BJ (cell line): ENCODE measurements at regions not wholly inside any gene's neighbourhood (a gene's known extent, or its start where the extent isn't known, plus 50 kb on each side); places are given as distances from the start of the nearest gene placed in this dataset.

Source experiments
- CTCF ChIA-PET: fragments of 350-600 bp; formaldehyde crosslinking; extraction: SDS; loops from one replicate; lab custom pipeline; 2021; ENCODE audit warnings: antibody characterized with exemption, inconsistent platforms; lab: Yijun Ruan, JAX
- POLR2A ChIA-PET: fragments of 300-600 bp; sonication (Branson Sonifier 250); formaldehyde crosslinking; extraction: SDS; loops from one replicate; lab custom pipeline; 2021; ENCODE audit warnings: antibody characterized with exemption; lab: Charles Lee
- DNase-seq: peaks from one replicate; pipeline ENCODE4 v3.0.0-alpha.2; 2011; ENCODE audit warnings: low read depth
- H3K27me3 ChIP-seq: 2 replicates; pipeline ENCODE4 v1.6.0; 2011; ENCODE audit warnings: low read length; ENCODE audit not compliant: control insufficient read depth, insufficient read depth
- H3K36me3 ChIP-seq: 2 replicates; pipeline ENCODE4 v1.5.1; 2011; ENCODE audit warnings: low read length; ENCODE audit not compliant: control insufficient read depth, insufficient read depth
- H3K4me3 ChIP-seq: 2 replicates; pipeline ENCODE4 v1.5.1; 2011; ENCODE audit warnings: low read depth, mild to moderate bottlenecking, control low read depth, low read length
- TF ChIP-seq, protein P1 (sequence below): IDR thresholded peaks from 2 replicates; pipeline ENCODE4 v1.5.1; 2011; ENCODE audit warnings: low read depth, mild to moderate bottlenecking, control low read depth, inconsistent platforms, low read length, moderate library complexity; ENCODE audit not compliant: insufficient read depth

DNA sequence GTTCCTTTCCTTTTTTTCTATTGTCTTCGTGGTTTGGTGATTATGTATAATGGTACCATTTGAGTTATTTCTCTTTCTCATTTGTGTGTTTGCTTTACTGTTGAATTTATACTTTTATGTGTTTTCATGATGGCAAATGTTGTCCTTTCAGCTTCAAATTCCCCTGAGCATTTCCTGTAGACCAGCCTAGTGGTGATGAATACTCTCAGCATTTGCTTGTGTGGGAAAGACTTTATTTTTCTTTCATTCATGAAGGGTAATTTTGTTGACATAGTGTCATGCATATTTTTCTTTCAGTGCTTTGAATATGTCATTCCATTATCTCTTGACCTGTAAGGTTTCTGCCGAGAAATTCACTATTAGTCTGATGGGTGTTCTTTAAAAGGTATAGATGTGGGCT is 166.6 kb upstream of the GORAB start:
- POLR2A ChIA-PET, result no interaction called here

GRCh38 chr1:170366980-170367379 is 165.0 kb upstream of the GORAB start:
- no peak for DNase-seq
- TF ChIP-seq, protein P1, sequence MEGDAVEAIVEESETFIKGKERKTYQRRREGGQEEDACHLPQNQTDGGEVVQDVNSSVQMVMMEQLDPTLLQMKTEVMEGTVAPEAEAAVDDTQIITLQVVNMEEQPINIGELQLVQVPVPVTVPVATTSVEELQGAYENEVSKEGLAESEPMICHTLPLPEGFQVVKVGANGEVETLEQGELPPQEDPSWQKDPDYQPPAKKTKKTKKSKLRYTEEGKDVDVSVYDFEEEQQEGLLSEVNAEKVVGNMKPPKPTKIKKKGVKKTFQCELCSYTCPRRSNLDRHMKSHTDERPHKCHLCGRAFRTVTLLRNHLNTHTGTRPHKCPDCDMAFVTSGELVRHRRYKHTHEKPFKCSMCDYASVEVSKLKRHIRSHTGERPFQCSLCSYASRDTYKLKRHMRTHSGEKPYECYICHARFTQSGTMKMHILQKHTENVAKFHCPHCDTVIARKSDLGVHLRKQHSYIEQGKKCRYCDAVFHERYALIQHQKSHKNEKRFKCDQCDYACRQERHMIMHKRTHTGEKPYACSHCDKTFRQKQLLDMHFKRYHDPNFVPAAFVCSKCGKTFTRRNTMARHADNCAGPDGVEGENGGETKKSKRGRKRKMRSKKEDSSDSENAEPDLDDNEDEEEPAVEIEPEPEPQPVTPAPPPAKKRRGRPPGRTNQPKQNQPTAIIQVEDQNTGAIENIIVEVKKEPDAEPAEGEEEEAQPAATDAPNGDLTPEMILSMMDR, result no peak

More for the DNA sequence above, 166.6 kb upstream of the GORAB start:
- TF ChIP-seq, protein P1, result no peak
- Histone ChIP-seq H3K36me3 (no peaks in the 10 kb centered on the region), H3K27me3 (no peaks in the 10 kb centered on the region), H3K4me3 (no peak overlapping the region)
- DNase-seq, result no peak
- CTCF ChIA-PET, result no interaction called here

GRCh38 chr1:170367615-170368014 is 164.4 kb upstream of the GORAB start:
- no peaks in the 10 kb centered on the region for H3K27me3 ChIP-seq

More at GRCh38 chr1:170366980-170367379, 165.0 kb upstream of the GORAB start:
- Histone ChIP-seq H3K36me3 (no peaks in the 10 kb centered on the region), H3K4me3 (no peak overlapping the region), H3K27me3 (no peaks in the 10 kb centered on the region)
- POLR2A ChIA-PET, result no interaction called here
- CTCF ChIA-PET, result no interaction called here

DNA sequence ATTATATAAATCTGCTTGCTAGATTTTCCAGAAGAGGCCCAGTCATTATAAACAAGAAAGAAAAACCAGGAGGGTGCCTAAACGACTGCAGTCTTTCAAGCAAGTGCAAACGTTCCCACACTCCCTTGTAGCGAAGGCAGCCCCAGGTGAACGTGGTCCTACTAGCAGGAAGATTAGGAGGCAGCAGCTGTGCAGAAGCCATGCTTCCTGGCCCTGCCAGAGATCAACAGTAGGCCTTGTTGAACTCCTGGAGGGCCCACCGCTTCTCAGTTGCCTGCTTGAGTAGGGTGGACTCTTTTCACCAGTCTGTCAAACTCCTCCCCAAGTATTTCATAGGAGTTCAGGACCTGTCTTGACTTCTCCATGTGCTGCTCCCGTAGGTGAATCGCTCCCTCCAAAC is 163.0 kb upstream of the GORAB start:
- ChIA-PET CTCF (no interaction called here), POLR2A (no interaction called here)
- no peaks in the 10 kb centered on the region for H3K36me3 ChIP-seq

More at GRCh38 chr1:170367615-170368014, 164.4 kb upstream of the GORAB start:
- TF ChIP-seq, protein P1, result no peak
- H3K4me3 ChIP-seq, result no peak overlapping the region
- no peaks in the 10 kb centered on the region for H3K36me3 ChIP-seq
- CTCF ChIA-PET, result no interaction called here
- POLR2A ChIA-PET, result no interaction called here
- no peak for DNase-seq

GRCh38 chr1:170369417-170369816 is 162.5 kb upstream of the GORAB start:
- Histone ChIP-seq H3K4me3 (no peak overlapping the region), H3K27me3 (no peaks in the 10 kb centered on the region), H3K36me3 (no peaks in the 10 kb centered on the region)
- POLR2A ChIA-PET, result no interaction called here
- no peak for DNase-seq
- CTCF ChIA-PET, result no interaction called here
- TF ChIP-seq, protein P1, result no peak

More for the DNA sequence above, 163.0 kb upstream of the GORAB start:
- DNase-seq, result no peak
- TF ChIP-seq, protein P1, result no peak
- Histone ChIP-seq H3K4me3 (no peak overlapping the region), H3K27me3 (no peaks in the 10 kb centered on the region)
